Calu3 (cell line): ENCODE measurements at regions not wholly inside any gene's neighbourhood (a gene's known extent, or its start where the extent isn't known, plus 50 kb on each side); places are given as distances from the start of the nearest gene placed in this dataset.

Source experiments
- BruUV-seq: library from RNA; stranded (reverse); fragments of 400-500 nt; replicated peaks from 2 replicates; lab custom pipeline; 2021; lab: Mats Ljungman, UMichigan
- CTCF ChIA-PET: fragments of 300-600 bp; sonication (Branson Sonifier 250); formaldehyde crosslinking; loops from one replicate; lab custom pipeline; 2022; ENCODE audit warnings: antibody characterized with exemption; lab: Charles Lee
- DNase-seq: peaks from one replicate; pipeline ENCODE4 v3.0.0; 2022
- H3K27ac Mint-ChIP-seq: one replicate; pipeline ENCODE4 v1.8.0; 2022; ENCODE audit warnings: mixed read lengths; ENCODE audit not compliant: unreplicated experiment
- H3K27me3 Mint-ChIP-seq: one replicate; pipeline ENCODE4 v1.8.0; 2022; ENCODE audit warnings: mixed read lengths; ENCODE audit not compliant: unreplicated experiment
- H3K36me3 Mint-ChIP-seq: one replicate; pipeline ENCODE4 v1.8.0; 2022; ENCODE audit warnings: mild to moderate bottlenecking, moderate library complexity, mixed read lengths; ENCODE audit not compliant: insufficient read depth, unreplicated experiment
- H3K4me1 Mint-ChIP-seq: one replicate; pipeline ENCODE4 v1.8.0; 2022; ENCODE audit warnings: mild to moderate bottlenecking, low read depth, mixed read lengths; ENCODE audit not compliant: unreplicated experiment
- H3K4me3 Mint-ChIP-seq: one replicate; pipeline ENCODE4 v1.8.0; 2022; ENCODE audit warnings: mild to moderate bottlenecking, low read depth, moderate library complexity, mixed read lengths; ENCODE audit not compliant: unreplicated experiment
- H3K9me3 Mint-ChIP-seq: one replicate; pipeline ENCODE4 v1.8.0; 2022; ENCODE audit warnings: low read depth, mixed read lengths; ENCODE audit not compliant: unreplicated experiment
- CTCF ChIP-seq: fragments of 200-600 bp; IDR thresholded peaks from one replicate; pipeline ENCODE4 v1.8.0; 2022; ENCODE audit warnings: antibody characterized with exemption; ENCODE audit not compliant: unreplicated experiment
- intact Hi-C: fragments of 100-400 bp; cut with micrococcal nuclease; formaldehyde crosslinking; loops from one replicate; pipeline ENCODE4 v1.10.0; 2022; ENCODE audit not compliant: unreplicated experiment

- CTCF ChIA-PET: no interaction called here
- intact Hi-C loops: no loop called here
- no peak overlapping the region for H3K27ac Mint-ChIP-seq
- no TSS peak for BruUV-seq
- H3K27me3 Mint-ChIP-seq: no peaks in the 10 kb centered on the region
- no peak for TF ChIP-seq CTCF
- no peak overlapping the region for H3K4me3 Mint-ChIP-seq
- no peaks in the 10 kb centered on the region for H3K36me3 Mint-ChIP-seq
- no peaks in the 10 kb centered on the region for H3K4me1 Mint-ChIP-seq
- peaks cover 7% of the 10 kb centered on the region for H3K9me3 Mint-ChIP-seq
- DNase-seq: no peak
Measured at GRCh38 chr14:26344596-26344995, 253.2 kb downstream of the NOVA1 start.

DNA sequence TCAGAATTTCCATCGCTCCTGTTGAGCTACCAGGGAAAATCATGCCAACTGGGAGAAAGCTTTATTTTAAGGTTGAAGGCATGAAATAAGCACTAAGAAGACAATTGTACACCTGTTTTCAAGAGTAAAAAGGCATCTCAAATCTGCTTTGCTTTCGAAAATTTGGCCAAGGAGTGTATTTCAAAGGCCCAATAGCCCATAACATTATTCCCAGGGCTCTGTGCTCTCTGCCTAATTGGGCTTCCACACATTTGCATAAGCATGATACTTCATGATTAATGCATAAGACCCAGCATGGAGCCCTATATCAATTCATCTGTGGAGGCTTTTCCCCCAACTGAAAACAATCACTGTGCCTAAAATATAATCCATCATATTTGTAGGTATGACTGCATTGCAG is 258.5 kb downstream of the NOVA1 start:
- no peak for DNase-seq
- H3K4me1 Mint-ChIP-seq: no peaks in the 10 kb centered on the region
- no peak overlapping the region for H3K4me3 Mint-ChIP-seq
- peaks cover 3% of the 10 kb centered on the region for H3K9me3 Mint-ChIP-seq
- no peak for TF ChIP-seq CTCF
- H3K36me3 Mint-ChIP-seq: no peaks in the 10 kb centered on the region
- intact Hi-C loops: no loop called here
- no TSS peak for BruUV-seq
- no peak overlapping the region for H3K27ac Mint-ChIP-seq
- no peaks in the 10 kb centered on the region for H3K27me3 Mint-ChIP-seq
- CTCF ChIA-PET: no interaction called here

DNA sequence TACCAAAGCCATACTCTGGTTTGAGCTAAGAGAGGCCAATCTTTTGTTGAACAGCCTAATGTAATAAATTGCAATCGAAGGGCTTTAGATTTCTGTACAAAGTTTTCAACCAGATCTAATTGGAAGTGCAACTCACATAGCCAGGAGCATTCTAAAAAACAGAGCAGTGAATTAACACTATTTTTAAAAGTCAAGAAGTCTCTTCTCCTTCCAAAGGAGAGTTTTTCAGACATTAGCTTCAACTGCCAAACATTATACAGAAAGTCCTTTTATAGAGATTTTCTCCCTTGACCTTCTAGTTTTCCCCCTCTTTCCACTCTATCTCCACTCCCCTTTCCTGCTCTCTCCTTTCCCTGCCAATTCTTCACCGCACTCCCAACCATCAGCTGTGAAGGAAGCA is 259.6 kb downstream of the NOVA1 start:
- CTCF ChIA-PET: no interaction called here
- TF ChIP-seq CTCF: no peak
- no peaks in the 10 kb centered on the region for H3K4me1 Mint-ChIP-seq
- no peak for DNase-seq
- H3K9me3 Mint-ChIP-seq: peaks cover 7% of the 10 kb centered on the region
- H3K36me3 Mint-ChIP-seq: no peaks in the 10 kb centered on the region
- no peak overlapping the region for H3K4me3 Mint-ChIP-seq
- H3K27me3 Mint-ChIP-seq: no peaks in the 10 kb centered on the region
- BruUV-seq: no TSS peak
- intact Hi-C loops: no loop called here
- H3K27ac Mint-ChIP-seq: no peak overlapping the region

GRCh38 chr14:26334288-26334687 is 263.5 kb downstream of the NOVA1 start:
- no peaks in the 10 kb centered on the region for H3K4me1 Mint-ChIP-seq
- TF ChIP-seq CTCF: no peak
- intact Hi-C loops: no loop called here
- no peaks in the 10 kb centered on the region for H3K36me3 Mint-ChIP-seq
- H3K9me3 Mint-ChIP-seq: peaks cover 12% of the 10 kb centered on the region
- H3K27ac Mint-ChIP-seq: no peak overlapping the region
- CTCF ChIA-PET: no interaction called here
- no peak for DNase-seq
- no TSS peak for BruUV-seq
- H3K27me3 Mint-ChIP-seq: no peaks in the 10 kb centered on the region
- H3K4me3 Mint-ChIP-seq: no peak overlapping the region

DNA sequence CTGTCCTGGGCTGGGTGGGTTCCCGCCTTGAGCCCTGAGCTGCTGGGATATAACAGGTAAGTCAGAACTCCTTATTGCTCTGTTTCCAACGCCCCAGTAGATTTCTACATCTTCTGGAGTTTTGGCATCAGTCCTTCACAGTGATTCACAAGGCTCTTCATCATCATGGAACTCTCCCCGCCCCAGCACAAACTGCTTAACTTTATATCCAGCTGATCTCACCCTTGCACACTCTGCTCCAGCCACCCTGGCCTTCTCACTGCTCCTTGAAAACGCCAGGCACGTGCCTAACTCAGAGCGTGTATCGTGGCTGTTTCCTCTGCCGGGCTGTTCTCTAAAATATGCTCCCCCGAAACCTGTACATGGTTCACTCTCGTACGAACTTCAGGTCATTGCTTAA is 264.9 kb downstream of the NOVA1 start:
- H3K9me3 Mint-ChIP-seq: peaks cover 12% of the 10 kb centered on the region
- no peaks in the 10 kb centered on the region for H3K36me3 Mint-ChIP-seq
- no peaks in the 10 kb centered on the region for H3K27me3 Mint-ChIP-seq
- intact Hi-C loops: no loop called here
- no peak overlapping the region for H3K4me3 Mint-ChIP-seq
- H3K4me1 Mint-ChIP-seq: no peaks in the 10 kb centered on the region
- H3K27ac Mint-ChIP-seq: no peak overlapping the region
- BruUV-seq: no TSS peak
- CTCF ChIA-PET: no interaction called here
- DNase-seq: no peak
- TF ChIP-seq CTCF: no peak
